Ovary (tissue), 3 donors: ENCODE measurements at regions not wholly inside any gene's neighbourhood (a gene's known extent, or its start where the extent isn't known, plus 50 kb on each side); places are given as distances from the start of the nearest gene placed in this dataset.

Experiments
- POLR2A ChIP-seq: fragments of 450-650 bp; IDR thresholded peaks from one replicate; pipeline ENCODE4 v1.6.1; 2017; ENCODE audit warnings: antibody characterized with exemption, mild to moderate bottlenecking, moderate library complexity
- TF ChIP-seq, protein P1 (sequence below), 3 donors: fragments of 450-650 bp in 2 of 3; fragments of 200-600 bp in 1 of 3; IDR thresholded peaks; one replicate each; pipeline versions ENCODE4 v1.5.1 to v1.8.0; 2016 to 2022; ENCODE audit warnings: antibody characterized with exemption in 3 of 3, mild to moderate bottlenecking in 1 of 3
- donor health status: DM: no; HTN: no; CAD: no.

DNA sequence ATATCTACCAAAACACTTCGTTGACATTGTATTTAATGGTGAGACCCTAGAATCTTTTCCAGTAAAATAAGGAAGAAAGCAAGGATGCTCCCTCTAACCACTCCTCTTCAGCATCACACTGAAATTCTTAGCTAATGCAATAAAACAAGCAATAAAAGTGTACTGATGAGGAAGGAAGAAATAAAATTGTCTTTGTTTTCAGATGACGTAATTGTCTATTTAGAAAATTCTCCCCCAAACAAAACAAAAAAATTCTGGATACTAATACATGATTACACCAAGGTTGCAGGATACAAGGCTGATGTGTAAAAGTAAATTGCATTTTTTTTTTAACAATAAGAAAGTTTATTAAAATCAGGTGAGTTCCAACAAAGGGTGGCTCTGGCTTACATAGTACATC lies 205.0 kb upstream of the SSTR4 start:
- TF ChIP-seq, protein P1, sequence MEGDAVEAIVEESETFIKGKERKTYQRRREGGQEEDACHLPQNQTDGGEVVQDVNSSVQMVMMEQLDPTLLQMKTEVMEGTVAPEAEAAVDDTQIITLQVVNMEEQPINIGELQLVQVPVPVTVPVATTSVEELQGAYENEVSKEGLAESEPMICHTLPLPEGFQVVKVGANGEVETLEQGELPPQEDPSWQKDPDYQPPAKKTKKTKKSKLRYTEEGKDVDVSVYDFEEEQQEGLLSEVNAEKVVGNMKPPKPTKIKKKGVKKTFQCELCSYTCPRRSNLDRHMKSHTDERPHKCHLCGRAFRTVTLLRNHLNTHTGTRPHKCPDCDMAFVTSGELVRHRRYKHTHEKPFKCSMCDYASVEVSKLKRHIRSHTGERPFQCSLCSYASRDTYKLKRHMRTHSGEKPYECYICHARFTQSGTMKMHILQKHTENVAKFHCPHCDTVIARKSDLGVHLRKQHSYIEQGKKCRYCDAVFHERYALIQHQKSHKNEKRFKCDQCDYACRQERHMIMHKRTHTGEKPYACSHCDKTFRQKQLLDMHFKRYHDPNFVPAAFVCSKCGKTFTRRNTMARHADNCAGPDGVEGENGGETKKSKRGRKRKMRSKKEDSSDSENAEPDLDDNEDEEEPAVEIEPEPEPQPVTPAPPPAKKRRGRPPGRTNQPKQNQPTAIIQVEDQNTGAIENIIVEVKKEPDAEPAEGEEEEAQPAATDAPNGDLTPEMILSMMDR (IDR thresholded peaks at IDR 0.05) = no peak
- TF ChIP-seq POLR2A = no peak
